ENCODE measurements at regions not wholly inside any gene's neighbourhood (a gene's known extent, or its start where the extent isn't known, plus 50 kb on each side); places are given as distances from the start of the nearest gene placed in this dataset.

DNA sequence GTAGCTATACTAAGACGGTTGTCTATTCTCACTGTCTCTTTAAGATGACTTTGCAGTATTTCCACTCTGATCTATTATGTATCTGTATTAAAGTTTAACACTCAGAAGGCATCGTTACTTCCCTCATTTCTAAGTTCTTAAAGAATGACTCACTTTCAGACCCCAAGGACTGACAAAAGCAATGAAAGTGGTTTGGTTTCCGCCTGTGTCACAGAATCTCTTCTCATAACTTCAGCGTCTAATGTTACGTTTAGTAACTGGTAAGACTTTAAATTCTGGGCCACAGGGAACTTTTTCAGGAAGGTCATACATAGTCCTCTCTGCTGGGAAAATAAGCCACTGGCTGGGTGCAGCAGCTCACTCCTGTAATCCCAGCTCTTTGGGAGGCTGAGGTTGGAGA, 892.0 kb upstream of the AUTS2 start:
- H4K91ac ChIP-seq (ENCODE audit: low read length) = no peak overlapping the region
- no peak overlapping the region for H3K4ac ChIP-seq (ENCODE audit: low read depth in 1 of 2, low read length in 2 of 2)
- H4K8ac ChIP-seq (ENCODE audit: low read length) = no peak overlapping the region
- no peak overlapping the region for H2BK120ac ChIP-seq (ENCODE audit: low read depth, low read length)
- no peaks in the 10 kb centered on the region for H3K9me3 ChIP-seq (ENCODE audit: control insufficient read depth, low read length)
- peak overlapping the region; percentile 63 for H2BK5ac ChIP-seq (ENCODE audit: low read depth, low read length, poor library complexity, severe bottlenecking)
- peaks cover 4% of the 10 kb centered on the region for H3K4me1 ChIP-seq (ENCODE audit: control insufficient read depth, insufficient read depth, low read depth, low read length)
- no peaks in the 10 kb centered on the region for H3K79me1 ChIP-seq (replicated peaks; ENCODE audit: low read length, poor library complexity, severe bottlenecking)
- peak; percentile 55 for DNase-seq
- no peak overlapping the region for H2BK15ac ChIP-seq (ENCODE audit: low read depth, poor library complexity, severe bottlenecking)
- H2AFZ ChIP-seq (ENCODE audit: low read depth, low read length) = no peak overlapping the region
- H3K18ac ChIP-seq (ENCODE audit: low read depth in 1 of 2, low read length in 2 of 2) = no peak overlapping the region
- H3K14ac ChIP-seq (ENCODE audit: low read length in 2 of 2) = no peak overlapping the region
- peak overlapping the region; percentile 97 for H3K27ac ChIP-seq (ENCODE audit: low read length, poor library complexity, severe bottlenecking)
- no peak overlapping the region for H3K4me2 ChIP-seq (ENCODE audit: low read length, poor library complexity, severe bottlenecking)
- H3K36me3 ChIP-seq (ENCODE audit: control insufficient read depth in 1 of 2, insufficient read depth in 2 of 2, low read depth in 1 of 2, low read length in 2 of 2) = no peaks in the 10 kb centered on the region
- no peak overlapping the region for H3K23ac ChIP-seq (ENCODE audit: low read length in 2 of 2)
- H3K4me3 ChIP-seq (ENCODE audit: insufficient read depth in 1 of 2, low read depth in 1 of 2, low read length in 2 of 2) = no peak overlapping the region
- peak overlapping the region; percentile 68 for H3K9ac ChIP-seq (ENCODE audit: low read length)
- 57% methylated on average over 4 of the region's 5 CpGs for WGBS
- H2AK5ac ChIP-seq (ENCODE audit: low read length, severe bottlenecking) = peak overlapping the region; percentile 50
- no peaks in the 10 kb centered on the region for H3K27me3 ChIP-seq (ENCODE audit: control insufficient read depth in 1 of 2, insufficient read depth in 1 of 2, low read length in 2 of 2)
- peak overlapping the region in 1 of 2 experiments; percentile 43 for H2BK12ac ChIP-seq (ENCODE audit: low read length in 2 of 2)

GRCh38 chr7:68707159-68707558, 891.1 kb upstream of the AUTS2 start:
- H3K4me1 ChIP-seq (ENCODE audit: control insufficient read depth, insufficient read depth, low read depth, low read length) = peaks cover 4% of the 10 kb centered on the region

DNA sequence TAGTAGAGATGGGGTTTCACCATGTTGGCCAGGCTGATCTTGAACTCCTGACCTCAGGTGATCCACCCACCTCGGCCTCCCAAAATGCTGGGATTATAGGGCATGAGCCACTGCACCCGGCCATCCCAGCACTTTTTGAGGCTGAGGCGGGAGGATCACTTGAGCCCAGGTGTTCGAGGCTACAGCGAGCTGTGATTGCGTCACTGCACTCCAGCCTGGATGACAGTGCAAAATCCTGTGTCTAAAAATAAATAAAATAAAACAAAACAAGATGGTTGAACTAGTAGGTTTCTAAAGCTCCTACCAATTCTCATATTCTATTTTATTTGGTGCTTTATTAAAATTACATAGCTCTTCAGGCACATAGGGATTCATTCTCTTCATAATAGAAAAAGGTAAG, 890.3 kb upstream of the AUTS2 start:
- Histone ChIP-seq H3K27ac (ENCODE audit: low read length, poor library complexity, severe bottlenecking) (no peak overlapping the region), H2AFZ (ENCODE audit: low read depth, low read length) (no peak overlapping the region), H3K9me3 (ENCODE audit: control insufficient read depth, low read length) (no peaks in the 10 kb centered on the region), H3K4me3 (ENCODE audit: insufficient read depth in 1 of 2, low read depth in 1 of 2, low read length in 2 of 2) (no peak overlapping the region), H3K9ac (ENCODE audit: low read length) (no peak overlapping the region), H3K18ac (ENCODE audit: low read depth in 1 of 2, low read length in 2 of 2) (no peak overlapping the region), H3K79me1 (replicated peaks; ENCODE audit: low read length, poor library complexity, severe bottlenecking) (no peaks in the 10 kb centered on the region), H3K23ac (ENCODE audit: low read length in 2 of 2) (no peak overlapping the region), H2BK15ac (ENCODE audit: low read depth, poor library complexity, severe bottlenecking) (no peak overlapping the region), H3K36me3 (ENCODE audit: control insufficient read depth in 1 of 2, insufficient read depth in 2 of 2, low read depth in 1 of 2, low read length in 2 of 2) (no peaks in the 10 kb centered on the region), H3K4me1 (ENCODE audit: control insufficient read depth, insufficient read depth, low read depth, low read length) (peaks cover 4% of the 10 kb centered on the region), H3K14ac (ENCODE audit: low read length in 2 of 2) (no peak overlapping the region), H2AK5ac (ENCODE audit: low read length, severe bottlenecking) (no peak overlapping the region), H3K4ac (ENCODE audit: low read depth in 1 of 2, low read length in 2 of 2) (no peak overlapping the region), H3K27me3 (ENCODE audit: control insufficient read depth in 1 of 2, insufficient read depth in 1 of 2, low read length in 2 of 2) (no peaks in the 10 kb centered on the region), H3K4me2 (ENCODE audit: low read length, poor library complexity, severe bottlenecking) (no peak overlapping the region), H2BK12ac (ENCODE audit: low read length in 2 of 2) (no peak overlapping the region), H4K8ac (ENCODE audit: low read length) (no peak overlapping the region), H2BK120ac (ENCODE audit: low read depth, low read length) (no peak overlapping the region), H4K91ac (ENCODE audit: low read length) (no peak overlapping the region), H2BK5ac (ENCODE audit: low read depth, low read length, poor library complexity, severe bottlenecking) (no peak overlapping the region)
- WGBS = 79% methylated on average over 3 of the region's 6 CpGs
- DNase-seq = no peak

More at GRCh38 chr7:68707159-68707558, 891.1 kb upstream of the AUTS2 start:
- WGBS = 71% methylated on average over 5 of the region's 5 CpGs
- H3K4me3 ChIP-seq (ENCODE audit: insufficient read depth in 1 of 2, low read depth in 1 of 2, low read length in 2 of 2) = no peak overlapping the region
- no peak overlapping the region for H3K23ac ChIP-seq (ENCODE audit: low read length in 2 of 2)
- no peak overlapping the region for H2BK15ac ChIP-seq (ENCODE audit: low read depth, poor library complexity, severe bottlenecking)
- H3K14ac ChIP-seq (ENCODE audit: low read length in 2 of 2) = no peak overlapping the region
- H3K79me1 ChIP-seq (replicated peaks; ENCODE audit: low read length, poor library complexity, severe bottlenecking) = no peaks in the 10 kb centered on the region
- no peak overlapping the region for H2BK5ac ChIP-seq (ENCODE audit: low read depth, low read length, poor library complexity, severe bottlenecking)
- peak overlapping the region; percentile 3 for H3K27ac ChIP-seq (ENCODE audit: low read length, poor library complexity, severe bottlenecking)
- H4K8ac ChIP-seq (ENCODE audit: low read length) = no peak overlapping the region
- no peak overlapping the region for H2BK12ac ChIP-seq (ENCODE audit: low read length in 2 of 2)
- no peak overlapping the region for H3K4me2 ChIP-seq (ENCODE audit: low read length, poor library complexity, severe bottlenecking)
- no peak overlapping the region for H3K18ac ChIP-seq (ENCODE audit: low read depth in 1 of 2, low read length in 2 of 2)
- no peak overlapping the region for H4K91ac ChIP-seq (ENCODE audit: low read length)
- DNase-seq = no peak
- no peak overlapping the region for H3K9ac ChIP-seq (ENCODE audit: low read length)
- no peak overlapping the region for H3K4ac ChIP-seq (ENCODE audit: low read depth in 1 of 2, low read length in 2 of 2)
- peak overlapping the region; percentile 39 for H2AK5ac ChIP-seq (ENCODE audit: low read length, severe bottlenecking)
- H3K36me3 ChIP-seq (ENCODE audit: control insufficient read depth in 1 of 2, insufficient read depth in 2 of 2, low read depth in 1 of 2, low read length in 2 of 2) = no peaks in the 10 kb centered on the region
- no peak overlapping the region for H2BK120ac ChIP-seq (ENCODE audit: low read depth, low read length)
- H2AFZ ChIP-seq (ENCODE audit: low read depth, low read length) = no peak overlapping the region
- H3K27me3 ChIP-seq (ENCODE audit: control insufficient read depth in 1 of 2, insufficient read depth in 1 of 2, low read length in 2 of 2) = no peaks in the 10 kb centered on the region
- no peaks in the 10 kb centered on the region for H3K9me3 ChIP-seq (ENCODE audit: control insufficient read depth, low read length)

GRCh38 chr7:68712956-68713495, 885.2 kb upstream of the AUTS2 start:
- Histone ChIP-seq H3K27ac (ENCODE audit: low read length, poor library complexity, severe bottlenecking) (no peak overlapping the region), H2BK5ac (ENCODE audit: low read depth, low read length, poor library complexity, severe bottlenecking) (no peak overlapping the region), H3K14ac (ENCODE audit: low read length in 2 of 2) (no peak overlapping the region), H3K23ac (ENCODE audit: low read length in 2 of 2) (no peak overlapping the region), H3K27me3 (ENCODE audit: control insufficient read depth in 1 of 2, insufficient read depth in 1 of 2, low read length in 2 of 2) (peaks cover 0 to 19% of the 10 kb centered on the region in 2 experiments), H3K18ac (ENCODE audit: low read depth in 1 of 2, low read length in 2 of 2) (no peak overlapping the region), H4K8ac (ENCODE audit: low read length) (no peak overlapping the region), H2BK12ac (ENCODE audit: low read length in 2 of 2) (no peak overlapping the region), H4K91ac (ENCODE audit: low read length) (no peak overlapping the region), H3K4me2 (ENCODE audit: low read length, poor library complexity, severe bottlenecking) (no peak overlapping the region), H3K4me1 (ENCODE audit: control insufficient read depth, insufficient read depth, low read depth, low read length) (no peaks in the 10 kb centered on the region), H2BK120ac (ENCODE audit: low read depth, low read length) (no peak overlapping the region), H3K36me3 (ENCODE audit: control insufficient read depth in 1 of 2, insufficient read depth in 2 of 2, low read depth in 1 of 2, low read length in 2 of 2) (no peaks in the 10 kb centered on the region), H3K79me1 (replicated peaks; ENCODE audit: low read length, poor library complexity, severe bottlenecking) (no peaks in the 10 kb centered on the region), H2AFZ (ENCODE audit: low read depth, low read length) (no peak overlapping the region), H2AK5ac (ENCODE audit: low read length, severe bottlenecking) (no peak overlapping the region), H3K9me3 (ENCODE audit: control insufficient read depth, low read length) (no peaks in the 10 kb centered on the region), H3K4me3 (ENCODE audit: insufficient read depth in 1 of 2, low read depth in 1 of 2, low read length in 2 of 2) (no peak overlapping the region), H3K9ac (ENCODE audit: low read length) (no peak overlapping the region), H3K4ac (ENCODE audit: low read depth in 1 of 2, low read length in 2 of 2) (no peak overlapping the region), H2BK15ac (ENCODE audit: low read depth, poor library complexity, severe bottlenecking) (no peak overlapping the region)
- no peak for DNase-seq
- WGBS = 77% methylated on average over 6 of the region's 7 CpGs
